ENCODE measurements at regions not wholly inside any gene's neighbourhood (a gene's known extent, or its start where the extent isn't known, plus 50 kb on each side); places are given as distances from the start of the nearest gene placed in this dataset.

DNA sequence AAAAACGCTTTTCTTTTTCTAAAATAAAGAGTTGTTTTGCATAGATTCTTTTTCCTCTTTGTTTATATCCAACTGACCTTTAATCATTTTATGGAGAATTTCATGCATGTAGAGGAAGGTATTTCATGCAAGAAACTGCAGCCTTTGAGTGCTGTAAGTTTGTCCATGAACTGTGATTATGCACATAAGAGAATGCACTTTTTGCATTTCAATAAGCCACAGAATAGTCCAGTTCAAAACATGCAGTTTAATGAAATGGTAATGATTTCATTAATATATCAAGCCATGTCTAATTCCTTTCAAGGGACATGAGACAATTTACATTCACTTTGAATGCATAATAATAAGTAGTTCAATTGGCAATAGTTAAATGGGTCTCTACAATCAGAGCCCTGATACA lies 386.3 kb downstream of the LRATD1 start:
- H3K27me3 ChIP-seq (ENCODE audit: control insufficient read depth, insufficient read depth, low read length): no peaks in the 10 kb centered on the region
- H3K4me1 ChIP-seq (ENCODE audit: control insufficient read depth, insufficient read depth, low read length): no peaks in the 10 kb centered on the region
- H3K4me3 ChIP-seq (ENCODE audit: low read length): no peak overlapping the region
- H3K9ac ChIP-seq (ENCODE audit: low read length): no peak overlapping the region
- no peaks in the 10 kb centered on the region for H3K36me3 ChIP-seq (ENCODE audit: control insufficient read depth, insufficient read depth, low read length)
- no peak overlapping the region for H3K27ac ChIP-seq (ENCODE audit: low read depth, low read length)

DNA sequence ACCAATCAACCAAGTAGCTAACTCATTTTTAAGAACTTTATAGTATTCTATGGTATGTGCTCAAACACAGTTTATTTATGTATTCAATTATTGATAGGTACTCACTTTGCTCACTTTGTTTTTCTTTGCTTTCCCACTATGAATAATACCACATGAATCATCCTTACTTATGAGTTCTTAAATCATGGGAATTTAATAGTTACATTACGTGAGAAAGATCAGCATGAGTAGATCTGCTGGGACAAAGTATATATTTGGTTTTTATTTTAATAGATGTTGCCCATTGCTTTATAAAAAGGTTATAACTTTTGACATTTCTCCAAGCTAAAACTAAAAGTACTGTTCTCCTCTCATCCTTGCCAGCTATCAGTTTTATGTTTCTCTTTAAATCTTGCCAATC lies 390.7 kb downstream of the LRATD1 start:
- no peak overlapping the region for H3K4me3 ChIP-seq (ENCODE audit: low read length)
- H3K27ac ChIP-seq (ENCODE audit: low read depth, low read length): no peak overlapping the region
- H3K27me3 ChIP-seq (ENCODE audit: control insufficient read depth, insufficient read depth, low read length): no peaks in the 10 kb centered on the region
- H3K9ac ChIP-seq (ENCODE audit: low read length): no peak overlapping the region
- no peaks in the 10 kb centered on the region for H3K4me1 ChIP-seq (ENCODE audit: control insufficient read depth, insufficient read depth, low read length)
- no peaks in the 10 kb centered on the region for H3K36me3 ChIP-seq (ENCODE audit: control insufficient read depth, insufficient read depth, low read length)

DNA sequence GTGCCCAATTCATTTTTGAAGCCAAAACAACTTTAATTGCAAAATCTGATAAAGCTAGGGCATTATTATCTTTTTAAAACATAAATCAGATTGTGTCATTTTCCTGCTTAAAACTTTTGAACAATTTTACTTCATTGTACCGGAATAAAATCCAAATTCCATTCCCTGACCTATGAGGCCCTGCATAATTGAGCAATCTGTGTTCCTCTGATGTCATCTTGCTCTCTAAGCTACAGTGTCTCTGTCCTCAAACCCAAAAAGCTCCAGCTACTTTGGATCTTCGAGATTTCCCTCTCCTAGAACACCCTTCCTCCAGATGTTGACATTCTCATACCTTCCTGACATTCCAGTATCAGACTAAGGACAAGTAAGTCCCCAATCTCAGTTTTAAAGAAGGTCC lies 395.9 kb downstream of the LRATD1 start:
- Histone ChIP-seq H3K4me3 (ENCODE audit: low read length) (no peak overlapping the region), H3K27ac (ENCODE audit: low read depth, low read length) (no peak overlapping the region), H3K27me3 (ENCODE audit: control insufficient read depth, insufficient read depth, low read length) (no peaks in the 10 kb centered on the region), H3K36me3 (ENCODE audit: control insufficient read depth, insufficient read depth, low read length) (no peaks in the 10 kb centered on the region), H3K4me1 (ENCODE audit: control insufficient read depth, insufficient read depth, low read length) (no peaks in the 10 kb centered on the region), H3K9ac (ENCODE audit: low read length) (no peak overlapping the region)

DNA sequence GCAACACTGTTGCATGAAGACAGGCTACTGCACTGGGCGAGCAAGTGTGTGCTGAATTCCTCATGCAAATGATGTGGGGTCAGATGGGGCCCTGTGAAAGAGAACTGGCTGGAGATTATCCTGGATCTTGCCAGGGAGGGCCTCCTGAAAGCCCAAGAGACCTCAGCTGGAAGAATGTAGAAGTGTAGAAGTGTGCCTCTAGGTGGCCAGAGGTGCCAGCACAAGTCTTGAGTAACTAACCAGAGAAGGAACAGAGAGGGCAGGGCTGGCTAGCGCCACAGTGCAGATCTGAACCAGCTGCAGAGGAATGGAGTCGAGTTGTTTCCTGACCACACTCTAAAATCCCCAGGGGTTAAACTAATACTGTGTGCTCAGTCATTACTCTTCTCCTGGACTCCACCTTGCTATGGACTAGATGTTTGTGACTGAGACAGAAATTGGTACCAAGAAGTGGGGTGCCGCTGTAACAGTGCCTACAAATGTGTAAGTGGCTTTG lies 399.3 kb downstream of the LRATD1 start:
- Histone ChIP-seq H3K4me3 (ENCODE audit: low read length) (no peak overlapping the region), H3K27me3 (ENCODE audit: control insufficient read depth, insufficient read depth, low read length) (no peaks in the 10 kb centered on the region), H3K36me3 (ENCODE audit: control insufficient read depth, insufficient read depth, low read length) (no peaks in the 10 kb centered on the region), H3K9ac (ENCODE audit: low read length) (no peak overlapping the region), H3K27ac (ENCODE audit: low read depth, low read length) (no peak overlapping the region), H3K4me1 (ENCODE audit: control insufficient read depth, insufficient read depth, low read length) (no peaks in the 10 kb centered on the region)

DNA sequence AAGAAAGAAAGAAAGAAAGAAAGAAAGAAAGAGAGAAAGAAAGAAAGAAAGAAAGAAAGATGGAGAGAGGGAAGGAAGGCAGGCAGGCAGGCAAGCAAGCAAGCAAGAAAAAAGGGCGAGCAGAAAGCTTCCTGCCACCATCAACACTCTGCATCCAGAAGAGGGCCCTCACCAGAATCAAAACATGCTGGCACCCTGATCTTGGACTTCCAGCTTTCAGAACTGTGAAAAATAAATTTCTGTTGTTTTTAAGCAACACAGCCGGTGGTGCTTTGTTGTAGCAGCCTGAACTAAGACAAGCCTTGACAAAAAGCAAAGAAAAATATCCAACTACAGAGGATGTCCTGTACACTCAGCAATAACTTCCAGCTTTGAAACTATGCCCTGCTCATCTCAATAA lies 401.7 kb downstream of the LRATD1 start:
- Histone ChIP-seq H3K4me3 (ENCODE audit: low read length) (no peak overlapping the region), H3K4me1 (ENCODE audit: control insufficient read depth, insufficient read depth, low read length) (no peaks in the 10 kb centered on the region), H3K27me3 (ENCODE audit: control insufficient read depth, insufficient read depth, low read length) (no peaks in the 10 kb centered on the region), H3K9ac (ENCODE audit: low read length) (no peak overlapping the region), H3K27ac (ENCODE audit: low read depth, low read length) (no peak overlapping the region), H3K36me3 (ENCODE audit: control insufficient read depth, insufficient read depth, low read length) (no peaks in the 10 kb centered on the region)

DNA sequence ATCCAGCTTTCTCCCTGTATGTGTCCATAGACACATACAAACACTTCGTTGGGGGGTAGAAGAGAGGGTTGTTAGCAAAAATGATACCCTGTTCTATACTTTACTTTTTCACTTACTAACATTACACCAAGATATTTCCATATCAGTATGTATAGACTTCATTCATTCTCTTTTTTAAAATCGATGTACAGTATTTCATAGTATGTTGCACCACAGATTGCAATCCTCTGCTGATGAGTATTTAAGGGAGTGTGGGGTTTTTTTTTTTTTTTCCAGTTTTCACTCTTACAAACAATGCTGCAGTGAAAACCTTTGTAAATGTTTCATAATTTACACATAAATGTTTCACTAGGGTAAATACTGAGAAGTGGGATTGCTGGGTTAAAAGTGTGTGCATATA lies 402.3 kb downstream of the LRATD1 start:
- H3K27ac ChIP-seq (ENCODE audit: low read depth, low read length): no peak overlapping the region
- H3K9ac ChIP-seq (ENCODE audit: low read length): no peak overlapping the region
- H3K4me3 ChIP-seq (ENCODE audit: low read length): no peak overlapping the region
- H3K27me3 ChIP-seq (ENCODE audit: control insufficient read depth, insufficient read depth, low read length): no peaks in the 10 kb centered on the region
- H3K36me3 ChIP-seq (ENCODE audit: control insufficient read depth, insufficient read depth, low read length): no peaks in the 10 kb centered on the region
- H3K4me1 ChIP-seq (ENCODE audit: control insufficient read depth, insufficient read depth, low read length): no peaks in the 10 kb centered on the region

DNA sequence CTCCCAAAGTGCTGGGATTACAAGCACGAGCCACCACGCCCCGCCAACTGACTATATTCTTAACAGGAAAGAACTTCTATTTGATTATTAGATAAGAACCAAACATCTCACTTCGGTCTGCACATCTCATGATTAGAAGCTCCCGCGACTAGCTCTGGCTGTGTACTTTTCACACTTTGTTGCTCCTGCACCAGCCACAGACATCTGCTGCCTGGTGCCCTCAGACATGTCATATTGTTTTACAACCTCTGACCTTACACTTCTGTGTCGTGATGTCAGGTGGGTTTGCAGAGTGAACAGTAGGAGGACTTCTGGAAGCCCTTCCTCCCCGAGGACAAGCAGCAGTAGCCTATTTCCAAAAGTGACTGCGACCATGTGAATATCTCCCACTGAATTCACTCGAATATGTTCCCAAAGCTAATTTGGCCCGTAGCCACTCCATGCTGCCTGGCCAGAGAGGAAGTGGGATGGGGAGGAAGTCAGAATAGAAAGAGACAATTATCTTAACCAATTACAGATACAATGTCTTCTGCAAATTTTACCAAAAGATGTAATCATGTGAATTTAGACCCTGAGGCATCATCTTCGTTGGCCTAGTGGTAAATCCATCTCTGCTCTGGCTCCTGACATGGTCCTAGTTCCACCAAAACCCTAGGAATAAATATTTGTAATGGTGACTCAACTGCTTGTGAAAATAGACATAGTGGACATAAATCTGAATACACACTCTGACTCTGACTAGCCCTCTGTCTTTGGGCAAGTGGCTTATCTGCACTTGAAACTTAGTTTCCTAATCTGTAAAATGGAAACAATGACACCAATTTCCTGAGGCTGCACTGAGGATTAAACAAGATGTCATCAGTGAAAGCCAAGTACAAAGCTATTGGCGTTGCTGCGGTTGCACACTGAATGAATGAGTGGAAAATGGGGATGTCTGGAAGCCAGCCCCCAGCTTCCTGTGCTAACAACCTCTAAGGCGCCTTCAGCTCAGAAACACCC lies 406.1 kb downstream of the LRATD1 start:
- Histone ChIP-seq H3K9ac (ENCODE audit: low read length) (no peak overlapping the region), H3K4me3 (ENCODE audit: low read length) (no peak overlapping the region), H3K27me3 (ENCODE audit: control insufficient read depth, insufficient read depth, low read length) (no peaks in the 10 kb centered on the region), H3K4me1 (ENCODE audit: control insufficient read depth, insufficient read depth, low read length) (peaks cover 18% of the 10 kb centered on the region), H3K36me3 (ENCODE audit: control insufficient read depth, insufficient read depth, low read length) (no peaks in the 10 kb centered on the region), H3K27ac (ENCODE audit: low read depth, low read length) (no peak overlapping the region)

DNA sequence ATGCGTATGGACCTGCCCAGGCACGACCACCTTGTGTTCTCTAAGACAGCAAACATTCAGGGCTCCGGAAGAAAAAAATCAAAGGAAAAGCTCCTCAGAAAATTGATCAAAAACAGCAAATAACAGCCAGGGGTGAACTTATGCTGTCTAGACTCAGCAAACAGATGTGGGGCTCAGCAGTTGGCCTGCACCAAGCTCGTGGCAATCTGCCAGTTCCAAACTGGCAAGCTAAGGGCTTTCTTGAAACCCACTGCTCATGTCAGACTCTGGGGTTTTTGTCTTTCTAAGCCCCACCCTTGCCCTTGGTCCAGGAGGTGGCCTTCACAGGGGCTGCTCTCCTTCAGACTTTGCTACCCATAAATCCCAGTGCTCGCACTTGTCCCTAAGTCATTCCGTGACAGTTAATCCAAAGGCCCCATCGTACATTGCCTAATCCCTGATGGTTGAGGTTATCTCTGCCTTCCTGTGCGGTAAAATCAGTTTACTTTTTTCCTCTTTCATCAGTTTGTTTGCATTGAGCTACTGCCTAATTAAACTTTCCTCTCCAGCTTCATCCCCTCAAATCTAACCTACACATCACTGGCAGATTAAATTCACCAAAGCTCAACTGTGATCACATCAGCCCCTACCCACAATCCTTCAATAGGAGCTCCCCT lies 408.0 kb downstream of the LRATD1 start:
- Histone ChIP-seq H3K36me3 (ENCODE audit: control insufficient read depth, insufficient read depth, low read length) (no peaks in the 10 kb centered on the region), H3K27me3 (ENCODE audit: control insufficient read depth, insufficient read depth, low read length) (no peaks in the 10 kb centered on the region), H3K27ac (ENCODE audit: low read depth, low read length) (no peak overlapping the region), H3K9ac (ENCODE audit: low read length) (no peak overlapping the region), H3K4me1 (ENCODE audit: control insufficient read depth, insufficient read depth, low read length) (peaks cover 18% of the 10 kb centered on the region), H3K4me3 (ENCODE audit: low read length) (no peak overlapping the region)

DNA sequence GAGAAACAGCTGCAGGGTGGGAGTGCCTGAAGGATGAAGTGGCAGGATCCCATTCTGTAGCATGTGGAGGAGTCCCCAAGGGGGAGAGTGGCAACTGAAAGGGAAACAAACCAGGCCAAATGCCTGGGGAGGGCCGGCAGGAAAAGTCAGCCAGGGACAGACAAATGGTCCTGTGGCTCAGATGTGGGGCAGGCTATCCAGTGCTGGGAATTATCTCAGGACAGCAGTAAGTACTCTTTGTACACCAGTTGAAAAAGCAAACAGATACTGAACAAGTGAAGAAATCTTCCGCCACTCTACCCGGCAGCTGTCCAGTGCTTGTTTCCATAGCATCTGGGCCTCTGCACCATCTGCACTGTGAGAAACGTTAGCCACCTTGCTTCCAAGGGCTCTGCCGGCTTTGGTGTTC lies 408.9 kb downstream of the LRATD1 start:
- Histone ChIP-seq H3K4me1 (ENCODE audit: control insufficient read depth, insufficient read depth, low read length) (peaks cover 18% of the 10 kb centered on the region), H3K4me3 (ENCODE audit: low read length) (no peak overlapping the region), H3K9ac (ENCODE audit: low read length) (no peak overlapping the region), H3K27me3 (ENCODE audit: control insufficient read depth, insufficient read depth, low read length) (no peaks in the 10 kb centered on the region), H3K36me3 (ENCODE audit: control insufficient read depth, insufficient read depth, low read length) (no peaks in the 10 kb centered on the region), H3K27ac (ENCODE audit: low read depth, low read length) (peak overlapping the region; percentile 77)

DNA sequence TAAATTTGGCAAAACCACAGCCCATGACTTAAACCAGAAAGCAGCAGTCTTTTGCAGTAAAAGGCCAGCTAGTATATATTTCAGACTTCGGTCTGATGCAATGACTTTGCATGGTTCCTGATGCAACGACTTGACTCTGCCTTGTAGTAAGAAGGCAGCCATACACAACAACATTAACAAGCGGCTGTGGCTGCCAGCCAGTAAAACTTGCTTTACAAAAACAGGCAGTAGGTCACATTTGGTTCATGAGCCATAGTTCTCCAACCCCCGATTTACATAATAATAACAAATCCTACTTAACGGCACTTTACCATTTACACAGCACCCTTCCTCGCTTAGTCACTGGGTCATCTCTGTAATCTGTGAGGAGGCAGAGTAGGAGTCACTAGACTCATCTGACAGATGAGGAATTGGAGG lies 410.3 kb downstream of the LRATD1 start:
- Histone ChIP-seq H3K27ac (ENCODE audit: low read depth, low read length) (peak overlapping the region; percentile 77), H3K9ac (ENCODE audit: low read length) (no peak overlapping the region), H3K4me3 (ENCODE audit: low read length) (no peak overlapping the region)

DNA sequence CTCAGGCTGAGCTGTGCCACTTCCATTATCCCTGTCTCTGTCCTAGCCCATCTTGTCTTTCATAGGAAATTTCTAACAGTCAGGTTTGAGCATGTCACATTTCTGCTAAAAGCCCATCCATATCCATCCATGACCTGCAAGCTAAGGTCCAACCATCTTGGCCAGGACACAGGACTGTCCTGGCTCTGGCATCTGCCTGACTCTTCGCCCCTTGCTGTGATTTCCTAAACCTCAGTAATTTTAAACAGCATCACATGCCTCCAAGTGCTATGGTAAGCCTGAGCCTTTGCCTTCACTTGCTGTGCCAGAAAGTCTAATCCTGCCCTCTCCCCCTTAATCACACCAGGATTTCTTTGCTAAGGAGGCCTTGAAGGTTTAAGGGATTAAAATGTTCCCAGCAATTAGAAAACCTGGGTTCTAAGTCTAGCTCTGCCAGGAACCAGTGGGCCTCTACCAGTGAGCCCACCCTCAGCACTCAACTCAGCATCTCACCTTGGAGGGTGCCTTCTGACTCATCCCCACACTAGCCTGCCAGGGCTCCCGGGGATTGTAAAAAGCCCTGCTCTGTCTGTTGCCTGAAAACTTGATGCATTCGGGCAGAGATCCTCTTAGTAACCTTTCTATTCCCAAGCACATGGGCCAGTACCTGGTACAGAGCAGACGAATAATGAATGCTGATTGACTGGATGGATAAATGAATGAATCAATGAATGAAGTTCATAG lies 411.0 kb downstream of the LRATD1 start:
- Histone ChIP-seq H3K9ac (ENCODE audit: low read length) (no peak overlapping the region), H3K4me3 (ENCODE audit: low read length) (no peak overlapping the region), H3K27me3 (ENCODE audit: control insufficient read depth, insufficient read depth, low read length) (no peaks in the 10 kb centered on the region), H3K27ac (ENCODE audit: low read depth, low read length) (peak overlapping the region; percentile 77), H3K36me3 (ENCODE audit: control insufficient read depth, insufficient read depth, low read length) (no peaks in the 10 kb centered on the region), H3K4me1 (ENCODE audit: control insufficient read depth, insufficient read depth, low read length) (peaks cover 18% of the 10 kb centered on the region)

More for the DNA sequence above, 410.3 kb downstream of the LRATD1 start:
- H3K36me3 ChIP-seq (ENCODE audit: control insufficient read depth, insufficient read depth, low read length): no peaks in the 10 kb centered on the region
- no peaks in the 10 kb centered on the region for H3K27me3 ChIP-seq (ENCODE audit: control insufficient read depth, insufficient read depth, low read length)
- H3K4me1 ChIP-seq (ENCODE audit: control insufficient read depth, insufficient read depth, low read length): peaks cover 18% of the 10 kb centered on the region

DNA sequence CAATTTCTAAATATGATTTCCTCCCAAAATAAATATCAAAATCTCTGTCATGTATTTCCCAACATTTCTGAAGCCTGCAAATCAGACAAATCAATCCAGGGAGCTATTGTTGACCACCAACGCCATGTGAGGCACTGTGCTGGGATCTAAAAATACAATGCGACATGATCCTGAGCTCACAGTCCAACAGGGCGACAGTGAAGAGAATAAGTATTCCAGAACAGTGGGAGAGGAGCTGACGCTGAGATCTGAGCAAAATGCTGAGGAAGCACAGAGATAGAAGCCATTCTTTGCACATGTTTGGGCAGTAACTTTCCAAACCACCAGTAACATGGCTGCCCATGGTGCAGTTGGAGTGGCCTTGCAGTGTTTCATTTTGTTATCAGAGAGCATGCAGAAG lies 412.5 kb downstream of the LRATD1 start:
- Histone ChIP-seq H3K4me1 (ENCODE audit: control insufficient read depth, insufficient read depth, low read length) (peaks cover 18% of the 10 kb centered on the region), H3K36me3 (ENCODE audit: control insufficient read depth, insufficient read depth, low read length) (no peaks in the 10 kb centered on the region), H3K27me3 (ENCODE audit: control insufficient read depth, insufficient read depth, low read length) (no peaks in the 10 kb centered on the region), H3K9ac (ENCODE audit: low read length) (no peak overlapping the region), H3K27ac (ENCODE audit: low read depth, low read length) (no peak overlapping the region), H3K4me3 (ENCODE audit: low read length) (no peak overlapping the region)
